ENCODE measurements at regions not wholly inside any gene's neighbourhood (a gene's known extent, or its start where the extent isn't known, plus 50 kb on each side); places are given as distances from the start of the nearest gene placed in this dataset.
A peak's percentile ranks its signal among the peaks of the same experiment; 100 is the strongest.

DNA sequence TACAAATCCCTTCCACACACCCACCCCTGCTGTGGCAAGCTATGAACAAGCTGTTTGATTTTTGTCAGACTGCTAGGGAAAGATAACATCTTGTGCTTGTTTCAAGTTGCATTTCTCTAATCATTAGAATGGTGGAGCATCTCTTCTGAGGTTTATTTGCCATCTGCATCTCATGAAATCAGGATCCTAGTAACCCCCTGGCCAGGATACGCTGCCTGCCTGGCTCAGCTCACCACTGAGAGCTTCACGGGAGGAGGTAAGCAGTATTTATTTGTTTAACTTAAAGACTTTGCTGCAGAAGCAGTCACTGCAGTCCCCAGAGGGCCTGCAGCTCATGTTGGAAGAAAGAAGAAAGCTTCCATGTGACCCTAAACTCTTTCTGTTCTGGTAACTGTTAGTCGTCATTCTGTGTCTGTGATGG, 83.3 kb upstream of the CXCL14 start:
- no peak overlapping the region for H3K4me3 ChIP-seq (ENCODE audit: low read length)
- no peak for DNase-seq
- no peaks in the 10 kb centered on the region for H3K4me1 ChIP-seq (ENCODE audit: insufficient read depth, low read length)
- ChIA-PET CTCF (no interaction called here), POLR2A (no interaction called here)
- no peaks in the 10 kb centered on the region for H3K4me1 Mint-ChIP-seq
- no peak overlapping the region for H3K4me3 Mint-ChIP-seq
- H3K27ac ChIP-seq (ENCODE audit: low read depth, low read length), result no peak overlapping the region
- H3K36me3 Mint-ChIP-seq, result no peaks in the 10 kb centered on the region
- H3K9me3 ChIP-seq (ENCODE audit: low read length), result no peaks in the 10 kb centered on the region
- peaks cover 5 to 18% of the 10 kb centered on the region in 2 donors for H3K27me3 Mint-ChIP-seq
- H3K27ac Mint-ChIP-seq, result no peak overlapping the region
- no peaks in the 10 kb centered on the region for H3K27me3 ChIP-seq (ENCODE audit: insufficient read depth, low read length, poor library complexity, severe bottlenecking)
- H3K9me3 Mint-ChIP-seq, result peaks cover 0 to 10% (median 4%) of the 10 kb centered on the region in 5 donors
- no peaks in the 10 kb centered on the region for H3K36me3 ChIP-seq (ENCODE audit: insufficient read depth, low read length)

DNA sequence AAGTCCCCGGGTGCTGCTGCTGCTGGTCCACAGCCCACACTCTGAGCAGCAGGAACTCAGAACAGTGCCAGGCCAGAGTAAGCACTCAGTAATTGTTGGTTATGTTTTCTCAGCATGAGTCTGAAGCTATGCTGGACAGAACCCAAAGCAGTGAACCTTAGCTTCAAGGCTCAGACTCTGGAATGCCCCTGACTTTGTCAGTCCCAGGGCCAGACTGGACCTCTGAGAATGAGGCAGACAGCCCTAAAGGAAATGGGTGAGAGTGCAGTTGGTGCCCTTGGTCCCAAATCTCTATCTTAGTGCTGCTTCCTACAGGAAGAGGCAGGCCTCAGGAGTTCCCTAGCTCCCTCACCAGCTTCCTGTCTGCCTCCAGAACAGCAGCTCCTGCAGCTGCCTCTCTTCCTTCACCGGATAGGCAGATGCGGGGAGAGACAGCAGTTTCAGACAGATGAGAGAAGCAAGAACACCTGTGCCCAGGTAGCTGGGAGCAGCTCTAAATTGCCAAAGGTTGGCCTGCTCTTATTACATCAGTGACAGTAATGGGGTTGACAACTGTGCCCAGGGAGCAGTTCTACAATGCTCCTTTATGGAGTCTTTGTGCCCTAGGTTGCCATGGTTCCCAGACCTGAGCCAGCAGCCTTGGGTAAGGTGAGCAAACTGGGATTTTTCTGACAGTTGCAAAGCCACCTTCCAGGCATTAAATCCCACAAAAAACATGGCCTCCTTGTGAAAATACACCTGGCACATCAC, 82.2 kb upstream of the CXCL14 start:
- CTCF ChIA-PET, result no interaction called here
- POLR2A ChIA-PET, result no interaction called here
- Mint-ChIP-seq H3K27me3 (peaks cover 4 to 8% of the 10 kb centered on the region in 2 donors), H3K4me1 (no peaks in the 10 kb centered on the region), H3K36me3 (no peaks in the 10 kb centered on the region), H3K9me3 (peaks cover 0 to 10% (median 4%) of the 10 kb centered on the region in 5 donors), H3K4me3 (no peak overlapping the region), H3K27ac (no peak overlapping the region)
- H3K27ac ChIP-seq (ENCODE audit: low read depth, low read length), result no peak overlapping the region
- H3K27me3 ChIP-seq (ENCODE audit: insufficient read depth, low read length, poor library complexity, severe bottlenecking), result no peaks in the 10 kb centered on the region
- H3K9me3 ChIP-seq (ENCODE audit: low read length), result no peaks in the 10 kb centered on the region
- no peaks in the 10 kb centered on the region for H3K36me3 ChIP-seq (ENCODE audit: insufficient read depth, low read length)
- no peak for DNase-seq
- no peaks in the 10 kb centered on the region for H3K4me1 ChIP-seq (ENCODE audit: insufficient read depth, low read length)
- no peak overlapping the region for H3K4me3 ChIP-seq (ENCODE audit: low read length)

DNA sequence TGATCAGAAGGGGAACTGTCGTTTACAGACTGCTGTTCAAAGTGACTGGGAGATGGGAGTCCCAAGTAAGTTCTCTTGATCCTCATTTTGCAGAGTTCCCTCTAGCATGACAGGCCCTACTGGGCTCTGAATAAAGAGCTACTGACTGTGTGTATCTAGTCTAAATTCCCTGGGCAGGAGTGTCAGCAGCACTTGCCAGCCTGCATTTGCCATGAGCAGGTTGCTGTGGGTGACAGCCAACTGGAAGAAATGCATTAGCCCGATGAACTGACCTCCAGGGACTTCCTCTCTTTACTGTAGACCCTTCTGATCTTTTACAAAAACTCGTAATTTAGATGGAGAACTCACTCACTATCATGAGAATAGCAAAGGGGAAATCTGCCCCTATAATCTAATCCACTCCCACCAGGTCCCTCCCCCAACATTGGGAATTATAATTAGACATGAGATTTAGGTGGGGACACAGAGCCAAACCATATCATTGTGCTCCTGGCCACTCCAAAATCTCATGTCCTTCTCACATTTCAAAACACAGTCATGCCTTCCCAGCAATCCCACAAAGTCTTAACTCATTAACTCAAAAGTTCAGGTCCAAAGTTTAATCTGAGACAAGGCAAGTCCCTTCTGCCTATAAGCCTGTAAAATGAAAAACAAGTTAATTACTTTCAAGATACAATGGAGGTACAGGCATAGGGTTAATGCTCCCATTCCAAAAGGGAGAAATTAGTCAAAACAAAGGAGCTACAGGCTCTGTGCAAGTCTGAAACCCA, 78.9 kb upstream of the CXCL14 start:
- ChIA-PET CTCF (no interaction called here), POLR2A (no interaction called here)
- no peak overlapping the region for H3K27ac ChIP-seq (ENCODE audit: low read depth, low read length)
- H3K9me3 ChIP-seq (ENCODE audit: low read length), result no peaks in the 10 kb centered on the region
- no peaks in the 10 kb centered on the region for H3K36me3 ChIP-seq (ENCODE audit: insufficient read depth, low read length)
- Mint-ChIP-seq H3K27ac (no peak overlapping the region), H3K36me3 (no peaks in the 10 kb centered on the region), H3K27me3 (peaks cover 1 to 3% of the 10 kb centered on the region in 2 donors), H3K4me3 (no peak overlapping the region), H3K9me3 (peaks cover 0 to 10% (median 4%) of the 10 kb centered on the region in 5 donors), H3K4me1 (no peaks in the 10 kb centered on the region)
- no peaks in the 10 kb centered on the region for H3K4me1 ChIP-seq (ENCODE audit: insufficient read depth, low read length)
- no peak for DNase-seq
- H3K27me3 ChIP-seq (ENCODE audit: insufficient read depth, low read length, poor library complexity, severe bottlenecking), result no peaks in the 10 kb centered on the region
- H3K4me3 ChIP-seq (ENCODE audit: low read length), result no peak overlapping the region

DNA sequence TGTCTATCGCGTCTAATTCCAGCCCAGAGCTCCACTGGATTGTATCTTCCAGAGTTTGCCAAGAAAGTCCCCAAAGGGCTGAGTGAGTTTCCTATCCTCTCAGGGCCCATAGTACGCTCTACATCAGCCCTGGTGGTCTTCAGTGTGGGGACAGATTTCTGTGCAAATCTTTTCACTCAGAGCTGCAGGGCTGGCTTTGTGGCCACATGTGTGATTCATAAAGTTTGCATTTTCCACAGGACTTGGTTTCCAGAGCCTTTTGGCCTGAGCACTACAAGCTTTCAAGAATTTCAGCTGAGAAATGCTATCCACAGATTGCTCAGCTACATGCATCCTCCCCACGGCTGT, 76.7 kb upstream of the CXCL14 start:
- Histone ChIP-seq H3K27ac (ENCODE audit: low read depth, low read length) (no peak overlapping the region), H3K4me1 (ENCODE audit: insufficient read depth, low read length) (no peaks in the 10 kb centered on the region), H3K9me3 (ENCODE audit: low read length) (no peaks in the 10 kb centered on the region), H3K27me3 (ENCODE audit: insufficient read depth, low read length, poor library complexity, severe bottlenecking) (no peaks in the 10 kb centered on the region), H3K36me3 (ENCODE audit: insufficient read depth, low read length) (no peaks in the 10 kb centered on the region), H3K4me3 (ENCODE audit: low read length) (no peak overlapping the region)
- peaks cover 0 to 10% (median 4%) of the 10 kb centered on the region in 5 donors for H3K9me3 Mint-ChIP-seq
- no peaks in the 10 kb centered on the region for H3K36me3 Mint-ChIP-seq
- DNase-seq, result no peak
- ChIA-PET CTCF (no interaction called here), POLR2A (no interaction called here)
- H3K27me3 Mint-ChIP-seq, result peaks cover 0 to 1% of the 10 kb centered on the region in 2 donors
- H3K4me1 Mint-ChIP-seq, result no peaks in the 10 kb centered on the region
- H3K4me3 Mint-ChIP-seq, result no peak overlapping the region
- H3K27ac Mint-ChIP-seq, result no peak overlapping the region

DNA sequence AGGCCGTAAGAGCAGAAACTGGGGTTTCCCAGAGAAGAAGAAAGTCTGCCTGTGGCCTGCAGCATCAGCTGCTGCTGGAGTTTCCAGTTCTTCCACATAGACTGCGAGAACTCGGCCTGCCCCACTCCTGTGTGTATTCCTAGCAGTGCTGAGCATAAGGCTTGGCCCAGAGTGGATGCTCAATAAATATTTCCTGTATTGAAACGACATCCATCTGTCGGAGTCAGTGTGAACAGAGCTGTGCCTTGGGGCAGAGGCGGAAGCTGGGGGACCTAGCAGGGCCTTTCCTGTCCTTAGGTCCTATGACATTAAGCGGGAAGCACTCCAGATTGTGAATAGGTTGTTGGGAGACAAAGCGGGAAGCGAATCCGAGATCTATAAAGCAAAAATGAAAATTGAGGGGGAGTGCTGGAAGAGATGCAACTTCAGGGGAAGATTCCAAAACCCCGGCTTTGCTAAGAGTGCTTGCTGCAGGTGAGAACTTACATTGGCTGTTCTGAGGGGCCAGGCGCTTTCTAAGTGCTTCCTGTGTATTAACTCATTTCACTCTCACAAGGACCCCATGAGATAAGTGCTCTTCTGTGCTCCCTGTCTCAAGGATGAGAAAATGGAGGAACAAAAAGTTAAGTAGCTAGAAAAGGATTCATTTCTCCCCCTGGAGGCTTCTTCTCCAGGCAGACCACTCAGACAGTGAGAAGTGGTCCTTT, 76.1 kb upstream of the CXCL14 start:
- H3K27me3 ChIP-seq (ENCODE audit: insufficient read depth, low read length, poor library complexity, severe bottlenecking), result no peaks in the 10 kb centered on the region

DNA sequence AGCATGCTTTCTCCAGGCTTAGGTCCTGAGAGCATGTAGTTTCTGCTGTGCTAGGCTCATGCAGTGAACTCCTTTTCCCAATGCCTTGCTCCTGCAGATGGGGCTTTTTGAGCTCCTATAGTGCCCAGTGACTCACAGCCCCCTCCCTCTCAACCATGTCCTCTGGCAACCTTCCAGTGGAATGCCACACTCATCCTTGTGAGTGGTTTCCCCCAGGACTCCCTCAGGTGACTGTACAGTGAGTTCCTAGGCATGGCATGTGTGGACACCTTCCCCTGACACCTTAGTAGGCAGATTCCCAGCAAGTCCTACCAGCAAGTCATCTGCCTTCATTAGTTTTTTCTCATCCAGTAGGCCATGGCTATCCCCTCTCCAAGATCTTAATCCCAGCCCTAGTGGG, 72.4 kb upstream of the CXCL14 start:
- CTCF ChIA-PET, result no interaction called here
- Histone ChIP-seq H3K4me1 (ENCODE audit: insufficient read depth, low read length) (no peaks in the 10 kb centered on the region), H3K27ac (ENCODE audit: low read depth, low read length) (no peak overlapping the region), H3K9me3 (ENCODE audit: low read length) (no peaks in the 10 kb centered on the region), H3K27me3 (ENCODE audit: insufficient read depth, low read length, poor library complexity, severe bottlenecking) (no peaks in the 10 kb centered on the region), H3K36me3 (ENCODE audit: insufficient read depth, low read length) (no peaks in the 10 kb centered on the region), H3K4me3 (ENCODE audit: low read length) (no peak overlapping the region)
- H3K9me3 Mint-ChIP-seq, result no peaks in the 10 kb centered on the region
- H3K4me3 Mint-ChIP-seq, result no peak overlapping the region
- no peaks in the 10 kb centered on the region for H3K36me3 Mint-ChIP-seq
- no peak for DNase-seq
- H3K4me1 Mint-ChIP-seq, result no peaks in the 10 kb centered on the region
- peak overlapping the region in 1 of 8 donors; percentile 63 for H3K27ac Mint-ChIP-seq
- POLR2A ChIA-PET, result no interaction called here
- H3K27me3 Mint-ChIP-seq, result peaks cover 0 to 3% of the 10 kb centered on the region in 2 donors

More for the DNA sequence above, 76.1 kb upstream of the CXCL14 start:
- no peaks in the 10 kb centered on the region for H3K36me3 ChIP-seq (ENCODE audit: insufficient read depth, low read length)
- H3K4me3 ChIP-seq (ENCODE audit: low read length), result no peak overlapping the region
- Mint-ChIP-seq H3K27ac (no peak overlapping the region), H3K27me3 (peaks cover 0 to 1% of the 10 kb centered on the region in 2 donors), H3K4me3 (no peak overlapping the region), H3K36me3 (no peaks in the 10 kb centered on the region), H3K4me1 (no peaks in the 10 kb centered on the region), H3K9me3 (peaks cover 0 to 8% (median 4%) of the 10 kb centered on the region in 5 donors)
- no peaks in the 10 kb centered on the region for H3K9me3 ChIP-seq (ENCODE audit: low read length)
- H3K4me1 ChIP-seq (ENCODE audit: insufficient read depth, low read length), result no peaks in the 10 kb centered on the region
- H3K27ac ChIP-seq (ENCODE audit: low read depth, low read length), result no peak overlapping the region
- POLR2A ChIA-PET, result no interaction called here
- DNase-seq, result no peak
- CTCF ChIA-PET, result no interaction called here

DNA sequence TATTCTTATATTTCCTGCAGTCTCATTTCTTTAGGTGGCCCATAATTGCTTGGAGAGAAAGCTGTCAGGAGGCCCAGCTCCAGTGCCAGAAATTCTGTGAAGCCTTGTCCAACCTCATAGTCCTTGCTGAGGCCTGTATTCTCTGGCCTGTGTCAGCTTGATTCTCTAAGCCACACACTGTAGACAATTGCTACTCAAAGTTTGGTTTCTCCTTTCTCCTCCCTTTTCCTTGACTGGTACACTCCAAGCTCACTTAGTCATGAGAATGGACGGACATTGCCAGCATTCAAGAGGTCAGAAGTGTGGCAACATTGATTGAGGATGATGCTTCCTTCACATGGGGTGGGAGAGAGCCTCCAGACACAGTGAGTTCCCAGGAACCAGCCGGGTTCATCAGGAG, 71.3 kb upstream of the CXCL14 start:
- Histone ChIP-seq H3K27me3 (ENCODE audit: insufficient read depth, low read length, poor library complexity, severe bottlenecking) (no peaks in the 10 kb centered on the region), H3K36me3 (ENCODE audit: insufficient read depth, low read length) (no peaks in the 10 kb centered on the region), H3K9me3 (ENCODE audit: low read length) (no peaks in the 10 kb centered on the region), H3K27ac (ENCODE audit: low read depth, low read length) (no peak overlapping the region), H3K4me3 (ENCODE audit: low read length) (no peak overlapping the region), H3K4me1 (ENCODE audit: insufficient read depth, low read length) (no peaks in the 10 kb centered on the region)
- H3K27ac Mint-ChIP-seq, result no peak overlapping the region
- ChIA-PET POLR2A (no interaction called here), CTCF (no interaction called here)
- H3K9me3 Mint-ChIP-seq, result no peaks in the 10 kb centered on the region
- no peak for DNase-seq
- peaks cover 0 to 3% of the 10 kb centered on the region in 2 donors for H3K27me3 Mint-ChIP-seq
- no peaks in the 10 kb centered on the region for H3K4me1 Mint-ChIP-seq
- no peak overlapping the region for H3K4me3 Mint-ChIP-seq
- H3K36me3 Mint-ChIP-seq, result no peaks in the 10 kb centered on the region

DNA sequence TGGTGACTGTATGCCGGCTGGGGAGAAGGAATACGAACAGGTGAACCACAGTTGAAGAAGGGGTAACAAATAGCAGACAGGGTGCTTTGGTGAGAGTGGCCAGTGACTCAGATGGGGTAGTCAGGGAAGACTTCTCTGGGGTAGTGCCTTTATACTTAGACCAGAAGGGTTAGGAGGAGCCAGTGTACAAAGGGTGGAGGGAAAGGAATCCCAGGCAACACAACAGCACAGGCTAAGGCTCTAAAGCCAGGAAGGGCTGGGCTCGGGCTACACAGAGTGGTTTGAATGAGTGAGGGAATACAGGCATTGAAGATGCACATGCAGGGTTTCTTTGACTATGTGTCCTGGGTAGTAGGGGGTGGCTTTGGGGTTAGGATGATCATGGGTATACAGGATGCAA, 70.6 kb upstream of the CXCL14 start:
- H3K4me3 Mint-ChIP-seq, result no peak overlapping the region
- no peaks in the 10 kb centered on the region for H3K27me3 ChIP-seq (ENCODE audit: insufficient read depth, low read length, poor library complexity, severe bottlenecking)
- no peaks in the 10 kb centered on the region for H3K36me3 Mint-ChIP-seq
- H3K9me3 Mint-ChIP-seq, result no peaks in the 10 kb centered on the region
- H3K4me1 Mint-ChIP-seq, result no peaks in the 10 kb centered on the region
- ChIA-PET CTCF (no interaction called here), POLR2A (no interaction called here)
- DNase-seq, result no peak
- H3K4me3 ChIP-seq (ENCODE audit: low read length), result no peak overlapping the region
- no peaks in the 10 kb centered on the region for H3K36me3 ChIP-seq (ENCODE audit: insufficient read depth, low read length)
- peak overlapping the region in 1 of 8 donors; percentile 16 for H3K27ac Mint-ChIP-seq
- peaks cover 0 to 3% of the 10 kb centered on the region in 2 donors for H3K27me3 Mint-ChIP-seq
- no peaks in the 10 kb centered on the region for H3K9me3 ChIP-seq (ENCODE audit: low read length)
- no peaks in the 10 kb centered on the region for H3K4me1 ChIP-seq (ENCODE audit: insufficient read depth, low read length)
- no peak overlapping the region for H3K27ac ChIP-seq (ENCODE audit: low read depth, low read length)
